Central memory CD8-positive, alpha-beta T cell (primary cell): ENCODE measurements at regions not wholly inside any gene's neighbourhood (a gene's known extent, or its start where the extent isn't known, plus 50 kb on each side); places are given as distances from the start of the nearest gene placed in this dataset.

Experiments used
- ATAC-seq: fragments of 150-1000 bp; cut with Tn5 transposase; replicated peaks from 2 replicates; pipeline ENCODE4 v1.10.0; 2022; ENCODE audit warnings: mild to moderate bottlenecking, moderate FRiP score, moderate number of reproducible peaks; ENCODE audit not compliant: poor library complexity, severe bottlenecking; ENCODE audit errors: extremely low read depth
- DNase-seq, 2 donors: peaks; one replicate each; pipeline ENCODE4 v3.0.0; 2021; ENCODE audit warnings: low spot score in 2 of 2
- H3K27ac Mint-ChIP-seq: one replicate; pipeline ENCODE4 v1.8.0; 2022; ENCODE audit warnings: low read depth, mild to moderate bottlenecking, moderate library complexity, mixed read lengths
- H3K27me3 Mint-ChIP-seq: one replicate; pipeline ENCODE4 v1.8.0; 2022; ENCODE audit warnings: mixed read lengths
- H3K36me3 Mint-ChIP-seq: one replicate; pipeline ENCODE4 v1.8.0; 2022; ENCODE audit warnings: mild to moderate bottlenecking, moderate library complexity, mixed read lengths; ENCODE audit not compliant: insufficient read depth
- H3K4me1 Mint-ChIP-seq: one replicate; pipeline ENCODE4 v1.8.0; 2022; ENCODE audit warnings: mixed read lengths
- H3K4me3 Mint-ChIP-seq: one replicate; pipeline ENCODE4 v1.8.0; 2022; ENCODE audit warnings: mild to moderate bottlenecking, moderate library complexity, mixed read lengths
- H3K9me3 Mint-ChIP-seq: one replicate; pipeline ENCODE4 v1.8.0; 2022; ENCODE audit warnings: mixed read lengths

DNA sequence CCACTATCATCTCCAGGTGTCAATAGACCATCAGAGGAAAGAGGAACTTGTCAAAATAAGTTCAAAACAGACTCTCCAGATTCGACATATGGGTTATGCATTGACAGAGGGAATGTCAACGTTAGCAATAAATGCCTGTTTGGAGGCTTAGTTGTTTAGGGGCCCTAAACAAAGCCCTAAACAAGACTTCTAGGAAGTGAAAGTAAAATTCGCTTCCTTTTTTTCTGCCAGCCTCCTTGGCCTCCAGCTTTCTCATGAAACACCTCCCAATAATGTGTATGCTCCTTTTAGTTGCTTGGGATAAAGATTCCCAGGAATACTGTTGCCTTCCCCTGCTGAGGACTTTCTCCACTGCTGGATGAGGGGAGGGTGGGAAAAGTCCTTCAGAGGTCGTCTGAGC is 70.9 kb upstream of the ARNT2 start:
- no peak overlapping the region for H3K27ac Mint-ChIP-seq
- no peak for ATAC-seq
- DNase-seq: no peak
- H3K4me1 Mint-ChIP-seq: no peaks in the 10 kb centered on the region
- no peaks in the 10 kb centered on the region for H3K9me3 Mint-ChIP-seq
- no peaks in the 10 kb centered on the region for H3K36me3 Mint-ChIP-seq
- H3K27me3 Mint-ChIP-seq: peaks cover 51% of the 10 kb centered on the region
- H3K4me3 Mint-ChIP-seq: no peak overlapping the region

GRCh38 chr15:80334521-80334920 is 69.7 kb upstream of the ARNT2 start:
- Mint-ChIP-seq H3K4me3 (no peak overlapping the region), H3K36me3 (no peaks in the 10 kb centered on the region), H3K27me3 (peaks cover 39% of the 10 kb centered on the region), H3K27ac (no peak overlapping the region), H3K9me3 (no peaks in the 10 kb centered on the region), H3K4me1 (no peaks in the 10 kb centered on the region)
- no peak for ATAC-seq
- DNase-seq: no peak

DNA sequence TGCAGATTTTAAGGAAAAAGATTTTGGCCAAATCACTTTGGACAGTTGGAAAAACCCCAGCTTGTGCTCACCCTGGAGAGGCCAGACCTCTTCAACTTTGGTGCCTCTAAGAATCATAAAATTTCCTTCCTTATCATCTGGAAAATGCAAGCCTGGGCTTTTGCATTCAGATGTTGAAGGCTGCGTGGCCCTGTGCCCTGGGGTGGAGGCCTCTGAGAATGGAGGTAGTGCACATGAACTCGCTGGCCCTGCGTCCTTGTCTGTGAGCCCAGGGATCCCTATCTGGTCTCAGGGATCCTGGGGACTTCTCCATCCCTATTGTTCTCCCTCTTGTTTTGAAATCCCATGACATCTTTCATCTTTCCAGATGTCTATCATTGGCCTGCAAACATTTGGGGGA is 64.6 kb upstream of the ARNT2 start:
- Mint-ChIP-seq H3K4me1 (no peaks in the 10 kb centered on the region), H3K36me3 (no peaks in the 10 kb centered on the region), H3K27me3 (peaks cover 78% of the 10 kb centered on the region), H3K27ac (no peak overlapping the region), H3K9me3 (no peaks in the 10 kb centered on the region), H3K4me3 (no peak overlapping the region)
- no peak for ATAC-seq
- DNase-seq: no peak

GRCh38 chr15:80342148-80342547 is 62.0 kb upstream of the ARNT2 start:
- H3K36me3 Mint-ChIP-seq: no peaks in the 10 kb centered on the region
- no peaks in the 10 kb centered on the region for H3K9me3 Mint-ChIP-seq
- DNase-seq (no peak), ATAC-seq (no peak)
- H3K4me1 Mint-ChIP-seq: no peaks in the 10 kb centered on the region
- no peak overlapping the region for H3K27ac Mint-ChIP-seq
- peaks cover 79% of the 10 kb centered on the region for H3K27me3 Mint-ChIP-seq
- no peak overlapping the region for H3K4me3 Mint-ChIP-seq

- Mint-ChIP-seq H3K4me1 (no peaks in the 10 kb centered on the region), H3K4me3 (no peak overlapping the region), H3K27ac (no peak overlapping the region), H3K36me3 (no peaks in the 10 kb centered on the region), H3K27me3 (peaks cover 85% of the 10 kb centered on the region), H3K9me3 (no peaks in the 10 kb centered on the region)
- ATAC-seq (no peak), DNase-seq (no peak)
Measured at GRCh38 chr15:80343554-80343992, 60.6 kb upstream of the ARNT2 start.

GRCh38 chr15:80350941-80351610 is 53.1 kb upstream of the ARNT2 start:
- Mint-ChIP-seq H3K4me1 (no peaks in the 10 kb centered on the region), H3K36me3 (no peaks in the 10 kb centered on the region), H3K27ac (no peak overlapping the region), H3K27me3 (peaks cover 81% of the 10 kb centered on the region), H3K9me3 (no peaks in the 10 kb centered on the region), H3K4me3 (no peak overlapping the region)
- no peak for ATAC-seq
- no peak for DNase-seq
